Thyroid gland (tissue), 4 donors: ENCODE measurements at regions not wholly inside any gene's neighbourhood (a gene's known extent, or its start where the extent isn't known, plus 50 kb on each side); places are given as distances from the start of the nearest gene placed in this dataset.

Experiments used
- DNase-seq, 2 donors: peaks; one replicate each; pipeline ENCODE4 v3.0.0-alpha.2; 2019
- H3K27ac ChIP-seq, 3 donors: fragments of 200-600 bp; sonication (generic); 1 replicate in 2 of 3; 2 replicates in 1 of 3; pipeline ENCODE4 v1.5.1; 2016 to 2019; ENCODE audit warnings: mild to moderate bottlenecking in 1 of 3, moderate library complexity in 1 of 3
- H3K27me3 ChIP-seq: fragments of 200-600 bp; sonication (generic); one replicate; pipeline ENCODE4 v1.5.1; 2019
- H3K36me3 ChIP-seq, 2 donors: fragments of 200-600 bp; sonication (generic); one replicate each; pipeline ENCODE4 v1.5.1; 2016 to 2019
- H3K4me1 ChIP-seq, 2 donors: fragments of 200-600 bp; sonication (generic); one replicate each; pipeline ENCODE4 v1.5.1; 2017 to 2019
- H3K4me3 ChIP-seq, 3 donors: fragments of 200-600 bp; sonication (generic); replicated peaks in 1 of 3; 1 replicate in 2 of 3; 2 replicates in 1 of 3; pipeline ENCODE4 v1.5.1; 2016; ENCODE audit warnings: mild to moderate bottlenecking in 1 of 3
- H3K9me3 ChIP-seq: fragments of 200-600 bp; sonication (generic); one replicate; pipeline ENCODE4 v1.5.1; 2017
- CTCF ChIP-seq, 6 experiments: fragments of 200-600 bp in 3 of 6; fragments of 450-650 bp in 3 of 6; sonication (generic) in 3 of 6; IDR thresholded peaks; one replicate each; pipeline ENCODE4 v1.5.1; 2016 to 2019; ENCODE audit warnings: antibody characterized with exemption in 6 of 6, mild to moderate bottlenecking in 2 of 6, inconsistent platforms in 1 of 6, moderate library complexity in 1 of 6
- POLR2A ChIP-seq, 2 donors: fragments of 450-650 bp; IDR thresholded peaks; one replicate each; pipeline ENCODE4 v1.6.1; 2017; ENCODE audit warnings: antibody characterized with exemption in 2 of 2, mild to moderate bottlenecking in 2 of 2, moderate library complexity in 1 of 2
- WGBS, 2 donors: methylation state at CpG; one replicate each; pipeline ENCODE4 v1.1.5; 2017; 5-methylcytosine and 5-hydroxymethylcytosine counted together
- intact Hi-C: fragments of 100-400 bp; cut with DNase I; formaldehyde crosslinking; loops from one replicate; pipeline ENCODE4 v1.15.1; 2023

- intact Hi-C loops = no loop called here
- TF ChIP-seq CTCF (IDR thresholded peaks at IDR 0.05) (no peak), POLR2A (IDR thresholded peaks at IDR 0.05) (no peak)
- 90 to 94% methylated on average over 2 of the region's 2 CpGs for WGBS, 2 donors
Observed at GRCh38 chr9:126219166-126219565, 107.5 kb upstream of the MVB12B start.

GRCh38 chr9:126219648-126220063, 107.0 kb upstream of the MVB12B start:
- intact Hi-C loops = no loop called here
- TF ChIP-seq CTCF (IDR thresholded peaks at IDR 0.05) (no peak), POLR2A (IDR thresholded peaks at IDR 0.05) (no peak)
- peaks cover 0 to 6% of the 10 kb centered on the region in 2 donors for H3K4me1 ChIP-seq
- no peak overlapping the region for H3K27ac ChIP-seq
- WGBS, 2 donors = 65 to 73% methylated on average over 11 of the region's 11 CpGs
- no peaks in the 10 kb centered on the region for H3K9me3 ChIP-seq
- peaks cover 11% of the 10 kb centered on the region for H3K27me3 ChIP-seq
- no peak overlapping the region for H3K4me3 ChIP-seq
- H3K36me3 ChIP-seq = no peaks in the 10 kb centered on the region
- no peak for DNase-seq

More at GRCh38 chr9:126219166-126219565, 107.5 kb upstream of the MVB12B start:
- Histone ChIP-seq H3K36me3 (no peaks in the 10 kb centered on the region), H3K27me3 (peaks cover 11% of the 10 kb centered on the region), H3K9me3 (no peaks in the 10 kb centered on the region), H3K27ac (no peak overlapping the region), H3K4me3 (no peak overlapping the region), H3K4me1 (peaks cover 0 to 6% of the 10 kb centered on the region in 2 donors)
- no peak for DNase-seq

- Histone ChIP-seq H3K27me3 (peaks cover 11% of the 10 kb centered on the region), H3K4me1 (peaks cover 0 to 6% of the 10 kb centered on the region in 2 donors), H3K9me3 (no peaks in the 10 kb centered on the region), H3K36me3 (no peaks in the 10 kb centered on the region), H3K27ac (no peak overlapping the region), H3K4me3 (no peak overlapping the region)
- WGBS, 2 donors = 85 to 91% methylated on average over 2 of the region's 2 CpGs
- no peak for DNase-seq
- intact Hi-C loops = no loop called here
- TF ChIP-seq POLR2A (IDR thresholded peaks at IDR 0.05) (no peak), CTCF (IDR thresholded peaks at IDR 0.05) (no peak)
Observed at GRCh38 chr9:126221480-126221879, 105.1 kb upstream of the MVB12B start.

- TF ChIP-seq CTCF (IDR thresholded peaks at IDR 0.05) = no peak
- TF ChIP-seq POLR2A (IDR thresholded peaks at IDR 0.05) = no peak
- no peaks in the 10 kb centered on the region for H3K36me3 ChIP-seq
- peaks cover 11% of the 10 kb centered on the region for H3K27me3 ChIP-seq
- H3K4me3 ChIP-seq = no peak overlapping the region
- peaks cover 0 to 6% of the 10 kb centered on the region in 2 donors for H3K4me1 ChIP-seq
- no peak for DNase-seq
- no peaks in the 10 kb centered on the region for H3K9me3 ChIP-seq
- intact Hi-C loops = no loop called here
- 9 to 12% methylated on average over 21 to 26 of the region's 26 CpGs for WGBS, 2 donors
- H3K27ac ChIP-seq = no peak overlapping the region
Observed at GRCh38 chr9:126222363-126222834, 104.2 kb upstream of the MVB12B start.

GRCh38 chr9:126222835-126223431, 103.7 kb upstream of the MVB12B start:
- intact Hi-C loops = no loop called here
- Histone ChIP-seq H3K36me3 (no peaks in the 10 kb centered on the region), H3K27me3 (peaks cover 11% of the 10 kb centered on the region), H3K4me3 (no peak overlapping the region), H3K27ac (no peak overlapping the region), H3K9me3 (no peaks in the 10 kb centered on the region), H3K4me1 (peaks cover 0 to 6% of the 10 kb centered on the region in 2 donors)
- 37 to 43% methylated on average over 10 to 18 of the region's 29 CpGs for WGBS, 2 donors
- TF ChIP-seq CTCF (IDR thresholded peaks at IDR 0.05) = no peak
- no peak for TF ChIP-seq POLR2A (IDR thresholded peaks at IDR 0.05)
- no peak for DNase-seq
